SK-N-SH (cell line): ENCODE measurements at regions not wholly inside any gene's neighbourhood (a gene's known extent, or its start where the extent isn't known, plus 50 kb on each side); places are given as distances from the start of the nearest gene placed in this dataset.

ENCODE experiments used
- EZH2phosphoT487 ChIP-seq: fragments of 200-600 bp; sonication (generic); IDR thresholded peaks from 2 replicates; pipeline ENCODE4 v1.6.1; 2017; ENCODE audit warnings: low read depth, mixed run types, mild to moderate bottlenecking, antibody characterized with exemption, moderate library complexity, borderline replicate concordance
- MXI1 ChIP-seq: IDR thresholded peaks from 2 replicates; pipeline ENCODE4 v1.6.1; 2012; ENCODE audit warnings: mild to moderate bottlenecking, low read depth, low read length, improper control_type of control experiment
- RAD21 ChIP-seq: IDR thresholded peaks from 2 replicates; pipeline ENCODE4 v1.6.1; 2012; ENCODE audit warnings: mild to moderate bottlenecking, low read length
- TF ChIP-seq, protein P1 (sequence below): fragments of 200-600 bp; sonication (generic); IDR thresholded peaks from 2 replicates; pipeline ENCODE4 v1.6.1; 2017; ENCODE audit warnings: antibody characterized with exemption, mild to moderate bottlenecking, moderate library complexity

DNA sequence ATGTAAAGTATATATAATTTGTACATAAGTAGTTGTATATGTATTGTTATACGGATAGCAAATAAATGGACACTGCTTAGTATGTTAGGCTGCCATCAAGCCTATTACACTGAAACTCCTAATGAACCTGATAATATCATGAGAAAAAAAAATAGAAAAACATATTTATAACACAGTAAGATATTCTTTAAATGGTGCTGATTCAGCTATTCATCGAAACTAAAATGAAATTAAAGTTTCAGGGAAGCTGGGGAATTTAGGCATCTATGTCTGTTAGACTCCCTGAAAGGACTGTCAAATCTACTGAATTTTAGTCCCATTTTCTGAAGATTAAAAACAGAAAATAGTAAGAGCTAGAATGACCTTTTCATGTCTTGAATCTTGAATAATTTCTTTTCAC is 647.1 kb upstream of the PABPC4L start:
- TF ChIP-seq MXI1 = no peak
- no peak for TF ChIP-seq RAD21
- TF ChIP-seq, protein P1, sequence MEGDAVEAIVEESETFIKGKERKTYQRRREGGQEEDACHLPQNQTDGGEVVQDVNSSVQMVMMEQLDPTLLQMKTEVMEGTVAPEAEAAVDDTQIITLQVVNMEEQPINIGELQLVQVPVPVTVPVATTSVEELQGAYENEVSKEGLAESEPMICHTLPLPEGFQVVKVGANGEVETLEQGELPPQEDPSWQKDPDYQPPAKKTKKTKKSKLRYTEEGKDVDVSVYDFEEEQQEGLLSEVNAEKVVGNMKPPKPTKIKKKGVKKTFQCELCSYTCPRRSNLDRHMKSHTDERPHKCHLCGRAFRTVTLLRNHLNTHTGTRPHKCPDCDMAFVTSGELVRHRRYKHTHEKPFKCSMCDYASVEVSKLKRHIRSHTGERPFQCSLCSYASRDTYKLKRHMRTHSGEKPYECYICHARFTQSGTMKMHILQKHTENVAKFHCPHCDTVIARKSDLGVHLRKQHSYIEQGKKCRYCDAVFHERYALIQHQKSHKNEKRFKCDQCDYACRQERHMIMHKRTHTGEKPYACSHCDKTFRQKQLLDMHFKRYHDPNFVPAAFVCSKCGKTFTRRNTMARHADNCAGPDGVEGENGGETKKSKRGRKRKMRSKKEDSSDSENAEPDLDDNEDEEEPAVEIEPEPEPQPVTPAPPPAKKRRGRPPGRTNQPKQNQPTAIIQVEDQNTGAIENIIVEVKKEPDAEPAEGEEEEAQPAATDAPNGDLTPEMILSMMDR = no peak
- no peak for TF ChIP-seq EZH2phosphoT487
